ENCODE measurements at regions not wholly inside any gene's neighbourhood (a gene's known extent, or its start where the extent isn't known, plus 50 kb on each side); places are given as distances from the start of the nearest gene placed in this dataset.

DNA sequence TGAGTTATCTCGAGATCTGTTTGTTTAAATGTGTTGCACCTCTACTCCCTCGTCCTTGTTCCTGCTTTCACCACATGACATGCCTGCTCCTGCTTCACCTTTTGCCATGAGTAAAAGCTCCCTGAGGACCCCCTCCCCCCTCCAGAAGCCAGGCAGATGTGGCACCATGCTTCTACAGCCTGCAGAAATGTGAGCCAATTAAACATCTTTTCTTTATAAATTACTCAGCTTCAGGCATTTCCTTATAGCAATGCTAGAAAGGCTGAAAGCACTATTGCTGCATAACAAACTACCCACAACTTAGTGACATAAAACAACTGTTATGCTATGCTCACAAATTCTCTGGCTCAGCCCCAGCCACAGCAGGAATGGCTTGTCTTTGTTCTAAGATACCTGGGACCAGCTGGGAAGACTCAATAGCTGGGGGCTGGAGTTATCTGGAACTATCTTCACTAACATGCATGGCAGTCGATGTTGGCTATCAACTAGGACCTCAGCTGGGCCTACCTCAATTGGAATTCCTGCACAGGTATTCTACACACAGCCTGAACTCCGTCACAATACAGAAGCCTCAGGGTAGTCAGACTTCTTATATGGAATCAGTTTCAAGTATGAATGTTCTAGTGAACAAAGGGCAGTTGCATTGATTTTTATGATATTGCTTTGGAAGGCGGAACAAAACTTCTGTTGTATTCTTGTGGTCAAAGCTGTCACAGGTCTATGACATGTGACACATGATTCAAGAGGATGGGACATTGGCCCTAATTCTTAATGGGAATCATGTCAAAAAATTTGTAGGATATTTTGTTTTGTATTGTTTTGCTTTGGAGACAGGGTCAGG, 186.0 kb upstream of the PIRT start:
- DNase-seq (ENCODE audit: insufficient read length, low spot score) (no peak), FAIRE-seq (no peak)
- TF ChIP-seq CTCF (IDR thresholded peaks at IDR 0.05; ENCODE audit: insufficient read depth, missing control alignments), result no peak

GRCh38 chr17:11006530-11006929, 168.6 kb upstream of the PIRT start:
- FAIRE-seq, result no peak
- no peak for TF ChIP-seq CTCF (IDR thresholded peaks at IDR 0.05; ENCODE audit: insufficient read depth, missing control alignments)
- DNase-seq (ENCODE audit: insufficient read length, low spot score), result no peak

- TF ChIP-seq CTCF (IDR thresholded peaks at IDR 0.05; ENCODE audit: insufficient read depth, missing control alignments), result no peak
- FAIRE-seq (no peak), DNase-seq (ENCODE audit: insufficient read length, low spot score) (no peak)
These were observed 168.1 kb upstream of the PIRT start for GRCh38 chr17:11005940-11006339.

GRCh38 chr17:11002417-11002816, 164.5 kb upstream of the PIRT start:
- DNase-seq (ENCODE audit: insufficient read length, low spot score), result no peak
- TF ChIP-seq CTCF (IDR thresholded peaks at IDR 0.05; ENCODE audit: insufficient read depth, missing control alignments), result no peak
- no peak for FAIRE-seq

DNA sequence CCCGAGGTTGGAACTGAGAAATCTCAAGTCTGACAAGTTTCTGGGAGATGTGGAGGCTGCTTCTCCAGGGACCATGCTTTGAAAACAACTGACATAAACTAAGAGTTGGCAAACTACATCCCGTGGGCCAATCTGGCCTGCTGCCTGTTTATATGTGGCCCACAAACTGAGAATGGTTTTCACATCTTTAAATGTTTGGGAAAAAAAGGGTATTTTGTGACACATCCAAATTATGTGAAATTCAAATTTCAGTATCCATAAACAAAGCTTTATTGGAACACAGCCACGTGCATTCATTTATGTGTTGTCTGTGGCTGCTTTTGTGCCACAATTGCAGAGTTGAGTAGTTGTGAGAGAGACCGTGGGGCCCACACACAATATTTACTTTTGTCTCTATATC, 163.8 kb upstream of the PIRT start:
- no peak for TF ChIP-seq CTCF (IDR thresholded peaks at IDR 0.05; ENCODE audit: insufficient read depth, missing control alignments)
- DNase-seq (ENCODE audit: insufficient read length, low spot score), result no peak
- no peak for FAIRE-seq

GRCh38 chr17:10999484-10999883, 161.6 kb upstream of the PIRT start:
- FAIRE-seq (no peak), DNase-seq (ENCODE audit: insufficient read length, low spot score) (no peak)
- no peak for TF ChIP-seq CTCF (IDR thresholded peaks at IDR 0.05; ENCODE audit: insufficient read depth, missing control alignments)

GRCh38 chr17:10993126-10993525, 155.2 kb upstream of the PIRT start:
- TF ChIP-seq CTCF (IDR thresholded peaks at IDR 0.05; ENCODE audit: insufficient read depth, missing control alignments), result no peak
- no peak for FAIRE-seq
- no peak for DNase-seq (ENCODE audit: insufficient read length, low spot score)
